Karpas-422 (cell line): ENCODE measurements at regions not wholly inside any gene's neighbourhood (a gene's known extent, or its start where the extent isn't known, plus 50 kb on each side); places are given as distances from the start of the nearest gene placed in this dataset.

Experiments
- DNase-seq: peaks from one replicate; pipeline ENCODE4 v3.0.0-alpha.2; 2015
- H2AFZ ChIP-seq: fragments of 200-600 bp; sonication (generic); 2 replicates; pipeline ENCODE4 v1.6.1; 2014; ENCODE audit warnings: antibody characterized with exemption, low read length, mixed read lengths
- H3K27ac ChIP-seq: fragments of 200-600 bp; sonication (generic); 2 replicates; pipeline ENCODE4 v1.5.1; 2014; ENCODE audit warnings: mild to moderate bottlenecking, low read length, moderate library complexity
- H3K27me3 ChIP-seq: fragments of 200-600 bp; sonication (generic); 2 replicates; pipeline ENCODE4 v1.6.1; 2014; ENCODE audit warnings: low read length, mixed read lengths
- H3K36me3 ChIP-seq: fragments of 200-600 bp; sonication (generic); 2 replicates; pipeline ENCODE4 v1.6.1; 2014; ENCODE audit warnings: low read length, mixed read lengths; ENCODE audit not compliant: insufficient read depth
- H3K4me1 ChIP-seq: fragments of 200-600 bp; sonication (generic); 2 replicates; pipeline ENCODE4 v1.6.1; 2014; ENCODE audit warnings: mild to moderate bottlenecking, low read length, mixed read lengths
- H3K4me2 ChIP-seq: fragments of 200-600 bp; sonication (generic); 2 replicates; pipeline ENCODE4 v1.6.1; 2014; ENCODE audit warnings: low read length, low read depth, mild to moderate bottlenecking; ENCODE audit not compliant: poor library complexity, severe bottlenecking
- H3K4me3 ChIP-seq: fragments of 200-600 bp; sonication (generic); 2 replicates; pipeline ENCODE4 v1.5.1; 2014; ENCODE audit warnings: mild to moderate bottlenecking, antibody characterized with exemption, low read length, mixed read lengths
- H3K79me2 ChIP-seq: fragments of 200-600 bp; sonication (generic); 2 replicates; pipeline ENCODE4 v1.6.1; 2014; ENCODE audit warnings: mild to moderate bottlenecking, low read length, mixed read lengths
- H3K9ac ChIP-seq: fragments of 200-600 bp; sonication (generic); 2 replicates; pipeline ENCODE4 v1.6.0; 2014; ENCODE audit warnings: low read length
- H3K9me2 ChIP-seq: fragments of 200-600 bp; sonication (generic), shearing (Covaris generic); replicated peaks from 2 replicates; pipeline ENCODE4 v1.6.0; 2014; ENCODE audit warnings: mild to moderate bottlenecking, low read length, moderate library complexity; ENCODE audit not compliant: insufficient read depth
- H3K9me3 ChIP-seq: fragments of 300-700, 200-600 bp; sonication (generic); 2 replicates; pipeline ENCODE4 v1.6.1; 2014; ENCODE audit warnings: low read length, mixed read lengths
- H4K20me1 ChIP-seq: fragments of 200-600 bp; sonication (generic); 2 replicates; pipeline ENCODE4 v1.6.1; 2014; ENCODE audit warnings: mild to moderate bottlenecking, antibody characterized with exemption, low read length, low read depth; ENCODE audit not compliant: insufficient read depth

DNA sequence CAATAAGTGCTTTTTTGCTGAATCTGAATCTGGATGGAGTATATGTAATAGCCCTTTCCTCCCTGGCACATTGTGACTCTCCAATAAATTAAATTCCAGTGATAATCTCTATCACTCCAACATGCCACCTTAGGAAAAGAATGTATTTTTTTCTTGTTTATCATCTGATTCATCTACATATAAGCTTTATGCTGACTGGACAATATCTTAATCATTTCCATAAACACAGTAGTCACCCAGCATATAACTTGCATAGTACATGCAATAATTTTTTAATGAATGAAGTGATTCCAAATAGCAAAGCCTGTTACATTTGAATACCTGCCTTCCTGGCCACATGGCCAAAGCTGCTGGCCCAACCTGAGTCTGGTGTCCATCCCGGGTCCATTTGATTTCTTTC is 477.6 kb upstream of the USP24 start:
- H3K9ac ChIP-seq, result no peak overlapping the region
- no peaks in the 10 kb centered on the region for H3K27me3 ChIP-seq
- H3K4me2 ChIP-seq, result no peak overlapping the region
- no peaks in the 10 kb centered on the region for H3K9me3 ChIP-seq
- H3K9me2 ChIP-seq, result no peaks in the 10 kb centered on the region
- H4K20me1 ChIP-seq, result no peaks in the 10 kb centered on the region
- no peak for DNase-seq
- H2AFZ ChIP-seq, result no peak overlapping the region
- no peak overlapping the region for H3K4me3 ChIP-seq
- H3K4me1 ChIP-seq, result no peaks in the 10 kb centered on the region; the same call in 1 of the 2 replicates
- no peaks in the 10 kb centered on the region for H3K79me2 ChIP-seq
- H3K27ac ChIP-seq, result no peak overlapping the region
- no peaks in the 10 kb centered on the region for H3K36me3 ChIP-seq

DNA sequence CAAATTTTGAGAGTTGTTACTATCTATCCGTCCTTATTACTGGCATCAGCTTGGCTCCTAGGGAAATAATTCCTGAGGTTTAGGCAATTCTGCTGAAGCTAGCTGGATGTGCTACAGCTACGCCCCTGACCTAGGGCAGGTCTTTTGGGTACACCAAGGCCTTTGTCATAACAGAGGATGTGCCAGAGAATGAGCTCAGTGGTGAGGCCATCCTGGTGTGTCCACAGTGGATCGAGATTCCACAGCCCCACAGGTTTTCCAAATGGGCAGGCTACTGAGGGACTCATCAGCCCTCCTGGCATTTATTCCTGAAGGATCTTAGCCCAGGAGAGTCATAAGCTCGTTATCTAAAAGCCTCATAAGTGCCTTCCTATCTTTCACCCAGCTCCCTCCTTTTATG is 475.2 kb upstream of the USP24 start:
- Histone ChIP-seq H3K79me2 (no peaks in the 10 kb centered on the region), H3K36me3 (no peaks in the 10 kb centered on the region), H3K4me1 (no peaks in the 10 kb centered on the region; the same call in 1 of the 2 replicates), H3K27me3 (no peaks in the 10 kb centered on the region), H3K9ac (no peak overlapping the region), H3K4me2 (no peak overlapping the region), H3K27ac (no peak overlapping the region), H3K4me3 (no peak overlapping the region), H4K20me1 (no peaks in the 10 kb centered on the region), H3K9me3 (no peaks in the 10 kb centered on the region), H3K9me2 (no peaks in the 10 kb centered on the region), H2AFZ (no peak overlapping the region)
- no peak for DNase-seq

DNA sequence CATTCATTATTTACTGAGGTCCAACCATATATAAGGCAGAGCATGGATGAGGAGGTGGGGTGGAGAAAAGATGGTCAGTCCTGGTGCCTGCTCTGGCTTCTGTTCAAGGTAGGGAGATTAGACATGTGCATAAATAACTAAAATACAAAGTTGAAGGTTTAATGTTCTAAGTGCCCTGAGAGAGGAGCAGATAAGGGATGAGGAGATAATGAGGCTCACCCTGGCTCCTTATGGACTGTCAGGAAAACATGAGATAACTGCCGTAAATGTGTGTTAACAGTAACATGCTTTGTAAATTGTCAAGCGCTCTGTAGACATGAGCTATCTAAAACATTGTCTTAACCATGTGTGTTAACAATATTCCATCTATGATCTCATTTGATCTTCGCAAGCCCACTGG is 474.6 kb upstream of the USP24 start:
- H3K79me2 ChIP-seq, result no peaks in the 10 kb centered on the region
- H3K4me1 ChIP-seq, result no peaks in the 10 kb centered on the region; the same call in 1 of the 2 replicates
- no peak overlapping the region for H3K9ac ChIP-seq
- H3K27me3 ChIP-seq, result no peaks in the 10 kb centered on the region
- H3K4me3 ChIP-seq, result no peak overlapping the region
- no peak for DNase-seq
- no peak overlapping the region for H3K4me2 ChIP-seq
- no peaks in the 10 kb centered on the region for H3K9me2 ChIP-seq
- no peaks in the 10 kb centered on the region for H3K9me3 ChIP-seq
- H3K27ac ChIP-seq, result no peak overlapping the region
- H4K20me1 ChIP-seq, result no peaks in the 10 kb centered on the region
- no peak overlapping the region for H2AFZ ChIP-seq
- no peaks in the 10 kb centered on the region for H3K36me3 ChIP-seq

DNA sequence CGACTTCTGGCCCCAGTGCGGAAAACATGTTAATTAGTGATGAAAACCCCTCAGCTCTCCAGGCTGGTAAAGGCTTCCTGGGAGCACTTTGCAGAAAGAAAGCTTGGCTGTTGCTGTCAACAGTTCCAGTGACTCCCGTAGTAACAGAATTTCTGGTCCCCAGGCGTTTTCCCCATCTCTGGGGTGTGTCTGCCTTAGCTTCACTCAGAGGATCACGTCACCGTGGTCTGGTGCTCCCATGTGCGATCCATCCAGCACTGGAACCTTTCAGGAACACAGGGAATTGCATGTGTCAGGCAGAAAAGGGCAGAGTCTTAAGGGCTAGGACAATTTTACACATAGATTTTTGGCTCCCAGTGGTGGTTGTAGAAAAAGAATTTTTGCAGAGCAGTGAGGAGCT is 470.4 kb upstream of the USP24 start:
- Histone ChIP-seq H3K9ac (no peak overlapping the region), H3K9me3 (no peaks in the 10 kb centered on the region), H3K9me2 (no peaks in the 10 kb centered on the region), H4K20me1 (no peaks in the 10 kb centered on the region), H3K27me3 (no peaks in the 10 kb centered on the region), H3K79me2 (no peaks in the 10 kb centered on the region), H3K4me2 (no peak overlapping the region), H3K27ac (no peak overlapping the region), H3K36me3 (no peaks in the 10 kb centered on the region), H2AFZ (no peak overlapping the region), H3K4me1 (no peaks in the 10 kb centered on the region), H3K4me3 (no peak overlapping the region)
- no peak for DNase-seq

DNA sequence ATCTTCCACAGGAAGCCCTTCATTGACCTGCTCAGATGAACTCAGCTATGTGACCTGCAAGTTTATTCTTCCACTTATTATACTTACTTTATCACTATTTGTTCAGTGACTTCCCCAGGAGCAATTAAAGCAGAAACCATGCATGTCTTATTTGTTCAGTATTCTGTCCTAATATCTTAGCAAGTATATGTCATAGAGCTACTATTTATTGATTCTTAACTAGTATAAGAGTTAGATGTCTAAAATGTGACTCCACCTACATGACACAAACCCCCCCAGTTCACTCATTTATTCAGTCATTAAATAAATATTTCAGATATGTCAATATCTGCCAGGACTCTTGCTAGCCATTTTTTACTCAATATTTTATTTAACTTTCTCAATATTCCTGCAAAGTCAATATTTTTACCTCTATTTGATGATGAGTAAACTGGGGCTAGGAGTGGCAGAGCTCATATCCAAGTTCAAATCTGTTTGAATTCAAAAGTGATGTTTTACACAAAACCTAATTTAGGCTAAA is 469.0 kb upstream of the USP24 start:
- Histone ChIP-seq H3K79me2 (no peaks in the 10 kb centered on the region), H3K27ac (no peak overlapping the region), H3K36me3 (no peaks in the 10 kb centered on the region), H4K20me1 (no peaks in the 10 kb centered on the region), H3K27me3 (no peaks in the 10 kb centered on the region), H3K4me1 (no peaks in the 10 kb centered on the region), H3K4me2 (no peak overlapping the region), H2AFZ (no peak overlapping the region), H3K9ac (no peak overlapping the region), H3K9me3 (no peaks in the 10 kb centered on the region), H3K9me2 (no peaks in the 10 kb centered on the region), H3K4me3 (no peak overlapping the region)
- DNase-seq, result no peak

DNA sequence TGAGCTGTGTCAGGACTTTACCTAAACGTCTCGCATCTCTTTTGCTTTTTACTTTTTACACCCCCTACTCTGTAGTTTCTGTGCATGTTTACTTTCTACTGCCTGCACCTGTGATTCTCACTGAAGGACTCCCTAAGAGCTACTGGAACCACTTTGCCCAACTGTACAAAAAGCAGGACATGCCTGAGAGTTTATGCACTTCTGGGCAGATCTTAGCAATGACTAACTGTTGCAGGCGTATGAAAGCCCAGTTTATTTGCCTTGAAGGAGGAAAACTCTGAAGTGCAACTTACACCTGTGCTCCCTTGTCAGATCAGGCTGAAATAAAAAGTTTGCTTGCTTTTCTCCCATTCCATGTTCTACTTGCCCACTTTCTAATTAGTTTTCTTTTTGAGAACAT is 467.0 kb upstream of the USP24 start:
- Histone ChIP-seq H3K27ac (no peak overlapping the region), H3K79me2 (no peaks in the 10 kb centered on the region), H2AFZ (no peak overlapping the region), H3K9me2 (no peaks in the 10 kb centered on the region), H3K9me3 (no peaks in the 10 kb centered on the region), H3K9ac (no peak overlapping the region), H3K4me1 (no peaks in the 10 kb centered on the region), H3K4me3 (no peak overlapping the region), H4K20me1 (no peaks in the 10 kb centered on the region), H3K27me3 (no peaks in the 10 kb centered on the region), H3K4me2 (no peak overlapping the region), H3K36me3 (no peaks in the 10 kb centered on the region)
- no peak for DNase-seq

DNA sequence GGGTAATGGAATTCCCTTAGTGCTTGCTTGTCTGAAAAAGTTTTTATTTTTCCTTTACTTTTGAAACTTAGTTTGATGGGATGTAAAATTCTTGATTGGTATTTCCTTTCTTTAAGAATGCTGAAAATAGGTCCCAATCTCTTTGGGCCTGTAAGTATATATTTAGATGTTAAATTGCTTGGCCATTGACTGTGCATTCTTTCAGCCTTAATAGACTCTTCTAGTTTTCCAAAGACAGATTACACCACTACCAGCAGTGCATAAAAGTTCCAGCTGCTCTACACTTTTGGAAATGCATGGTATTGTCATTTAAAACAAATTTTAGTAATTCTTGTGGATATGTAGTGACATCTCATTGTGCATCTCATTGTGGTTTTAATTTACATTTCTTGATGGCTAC is 464.8 kb upstream of the USP24 start:
- no peak overlapping the region for H3K27ac ChIP-seq
- no peak for DNase-seq
- no peaks in the 10 kb centered on the region for H3K27me3 ChIP-seq
- no peak overlapping the region for H3K9ac ChIP-seq
- no peaks in the 10 kb centered on the region for H3K79me2 ChIP-seq
- H3K4me2 ChIP-seq, result no peak overlapping the region
- no peak overlapping the region for H2AFZ ChIP-seq
- H3K4me1 ChIP-seq, result no peaks in the 10 kb centered on the region
- H4K20me1 ChIP-seq, result no peaks in the 10 kb centered on the region
- no peaks in the 10 kb centered on the region for H3K9me3 ChIP-seq
- H3K9me2 ChIP-seq, result no peaks in the 10 kb centered on the region
- no peaks in the 10 kb centered on the region for H3K36me3 ChIP-seq
- H3K4me3 ChIP-seq, result no peak overlapping the region

DNA sequence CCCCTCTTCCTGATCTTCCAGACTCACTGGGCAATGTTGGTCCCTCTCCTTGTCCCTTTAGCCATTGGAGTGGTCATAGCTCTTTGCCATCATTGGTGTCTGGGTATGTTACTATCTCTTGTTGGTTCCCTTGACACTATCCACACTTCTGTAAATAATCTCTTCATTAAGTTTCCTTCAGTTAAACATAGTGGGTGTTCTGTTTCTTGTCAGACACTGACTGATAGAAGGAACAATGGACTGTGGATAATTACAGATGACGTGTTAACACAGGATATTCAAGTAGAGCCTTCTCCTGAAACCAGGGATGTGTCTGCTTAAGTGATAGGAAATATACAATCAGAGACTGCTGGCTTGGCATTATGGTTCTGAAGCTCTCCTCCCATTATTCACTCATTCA is 458.3 kb upstream of the USP24 start:
- H3K79me2 ChIP-seq, result no peaks in the 10 kb centered on the region
- no peak overlapping the region for H3K4me3 ChIP-seq
- no peaks in the 10 kb centered on the region for H4K20me1 ChIP-seq
- no peaks in the 10 kb centered on the region for H3K36me3 ChIP-seq
- H2AFZ ChIP-seq, result no peak overlapping the region
- no peaks in the 10 kb centered on the region for H3K9me3 ChIP-seq
- H3K27me3 ChIP-seq, result no peaks in the 10 kb centered on the region
- no peak for DNase-seq
- no peak overlapping the region for H3K9ac ChIP-seq
- no peak overlapping the region for H3K27ac ChIP-seq
- H3K4me2 ChIP-seq, result no peak overlapping the region
- no peaks in the 10 kb centered on the region for H3K4me1 ChIP-seq
- no peaks in the 10 kb centered on the region for H3K9me2 ChIP-seq
